ENCODE measurements at regions not wholly inside any gene's neighbourhood (a gene's known extent, or its start where the extent isn't known, plus 50 kb on each side); places are given as distances from the start of the nearest gene placed in this dataset.

DNA sequence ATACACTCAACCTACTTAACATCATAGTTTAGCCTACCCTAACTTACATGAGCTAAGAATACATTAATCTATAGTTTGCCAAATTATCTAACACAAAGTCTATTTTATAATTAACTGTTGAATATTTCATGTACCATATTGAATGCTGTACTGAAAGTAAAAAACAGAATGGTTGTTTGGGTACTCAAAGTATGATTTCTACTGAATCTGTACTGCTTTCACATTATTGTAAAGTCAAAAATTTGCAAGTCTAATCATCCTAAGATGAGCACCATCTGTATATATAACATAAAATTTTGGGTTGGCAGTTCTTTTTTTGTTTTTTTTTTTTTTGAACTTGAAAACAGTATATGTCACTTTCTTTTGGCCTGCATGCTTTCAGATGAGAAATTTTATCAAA lies 1212.6 kb downstream of the SLITRK5 start:
- DNase-seq (ENCODE audit: low read depth), result no peak

DNA sequence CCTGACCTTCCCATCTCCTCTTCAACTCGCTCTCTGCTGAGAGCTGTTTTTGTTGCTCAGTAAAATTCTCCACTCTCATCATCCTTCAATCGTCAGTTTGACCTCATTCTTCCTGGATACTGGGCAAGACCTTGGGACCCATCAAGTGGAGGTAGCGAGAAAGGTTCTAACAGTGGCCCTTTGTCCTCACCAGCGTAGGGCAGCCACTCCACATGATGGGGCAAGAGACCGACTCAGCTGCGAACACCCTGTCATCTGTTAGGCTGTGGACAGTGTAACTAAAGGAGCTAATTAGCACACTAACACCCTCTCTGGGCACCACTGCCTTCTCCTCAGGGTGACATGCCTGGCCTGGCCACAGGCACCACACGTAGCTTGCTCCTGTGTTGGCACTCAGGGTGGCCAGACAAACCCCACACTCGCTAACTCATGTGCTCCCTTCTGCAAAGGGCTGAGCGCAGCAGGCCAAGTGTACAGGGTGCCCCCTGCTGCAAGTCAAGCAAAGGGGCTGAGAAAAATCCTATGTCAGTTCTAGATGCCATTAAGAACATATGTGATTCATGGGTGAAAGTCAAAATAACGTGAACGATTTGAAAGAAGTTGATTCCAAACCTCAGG lies 1216.0 kb downstream of the SLITRK5 start:
- DNase-seq (ENCODE audit: low read depth), result no peak

DNA sequence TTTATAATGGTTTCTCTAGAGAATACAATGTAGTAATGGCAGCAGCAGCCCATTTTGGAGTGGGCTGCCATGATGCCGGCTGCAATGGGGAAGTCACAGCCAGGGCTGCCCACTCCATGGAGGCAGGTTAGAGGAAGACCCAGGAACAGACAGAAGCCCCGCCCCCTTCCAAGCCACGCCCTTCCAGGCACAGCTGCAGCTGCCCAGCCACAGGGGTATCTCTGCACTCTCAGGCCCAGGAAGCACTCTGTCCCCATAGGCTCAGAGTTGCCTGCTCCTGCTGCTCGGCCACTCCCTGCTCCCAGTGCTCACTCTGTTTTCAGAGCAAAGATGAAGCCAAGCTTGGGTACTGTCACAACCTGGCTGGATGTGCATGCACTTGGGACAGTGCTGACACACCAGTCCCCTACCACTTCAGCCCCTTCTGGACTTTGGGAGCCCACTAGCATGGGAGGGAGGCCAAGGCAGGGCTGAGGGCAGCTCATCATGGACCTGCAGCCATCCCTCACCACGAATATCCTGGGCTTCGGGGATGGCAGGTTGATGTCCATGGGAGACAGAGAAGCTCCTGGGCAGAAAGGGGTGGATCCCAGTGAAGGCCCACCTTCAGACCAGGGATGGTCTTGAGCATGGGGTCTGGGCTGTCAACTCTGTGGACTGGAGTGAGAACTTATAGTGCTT lies 1224.2 kb downstream of the SLITRK5 start:
- no peak for DNase-seq (ENCODE audit: low read depth)

DNA sequence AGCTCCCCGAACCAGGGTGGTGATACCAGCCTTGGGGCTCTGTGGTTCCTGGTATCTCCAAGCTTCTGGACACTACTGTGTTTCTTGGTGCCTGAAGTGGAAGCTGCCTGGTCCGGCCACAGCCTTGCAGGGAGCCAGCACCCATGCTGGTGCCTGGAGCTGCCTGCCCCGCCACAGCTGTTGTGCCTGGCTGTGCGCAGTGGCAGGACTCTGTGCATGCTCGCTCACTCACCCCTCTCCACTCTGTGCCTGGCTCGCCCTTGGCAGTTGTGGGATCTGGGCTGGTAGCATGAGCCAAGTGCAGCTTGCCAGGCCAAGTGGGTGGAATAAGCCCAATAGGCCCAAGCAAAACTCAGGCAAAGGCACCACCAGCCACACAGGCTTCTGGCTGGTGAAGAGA lies 1225.3 kb downstream of the SLITRK5 start:
- DNase-seq (ENCODE audit: low read depth), result no peak

DNA sequence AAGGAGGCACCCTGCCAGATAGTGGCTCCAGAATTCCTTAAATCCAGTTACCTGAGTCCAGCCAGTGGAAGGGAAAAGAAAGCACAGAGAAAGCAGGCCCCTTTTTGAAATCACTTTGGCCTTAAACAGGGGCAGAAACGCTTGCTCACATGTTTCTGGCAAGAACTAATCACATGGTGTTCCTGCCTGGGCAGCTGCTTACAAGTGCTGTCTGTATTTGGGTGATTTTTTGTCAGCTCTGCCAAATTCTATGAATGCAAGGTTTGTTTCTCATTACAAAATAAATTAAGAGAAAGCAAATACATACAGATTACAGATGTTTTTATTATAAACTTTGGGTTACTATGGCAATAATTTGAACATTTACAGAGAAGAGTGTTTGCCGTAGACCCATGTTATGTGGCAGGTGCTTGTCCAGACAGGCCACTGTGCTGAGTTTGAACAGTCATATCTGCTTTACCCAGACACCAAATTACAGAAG lies 1237.8 kb downstream of the SLITRK5 start:
- no peak for DNase-seq (ENCODE audit: low read depth)

DNA sequence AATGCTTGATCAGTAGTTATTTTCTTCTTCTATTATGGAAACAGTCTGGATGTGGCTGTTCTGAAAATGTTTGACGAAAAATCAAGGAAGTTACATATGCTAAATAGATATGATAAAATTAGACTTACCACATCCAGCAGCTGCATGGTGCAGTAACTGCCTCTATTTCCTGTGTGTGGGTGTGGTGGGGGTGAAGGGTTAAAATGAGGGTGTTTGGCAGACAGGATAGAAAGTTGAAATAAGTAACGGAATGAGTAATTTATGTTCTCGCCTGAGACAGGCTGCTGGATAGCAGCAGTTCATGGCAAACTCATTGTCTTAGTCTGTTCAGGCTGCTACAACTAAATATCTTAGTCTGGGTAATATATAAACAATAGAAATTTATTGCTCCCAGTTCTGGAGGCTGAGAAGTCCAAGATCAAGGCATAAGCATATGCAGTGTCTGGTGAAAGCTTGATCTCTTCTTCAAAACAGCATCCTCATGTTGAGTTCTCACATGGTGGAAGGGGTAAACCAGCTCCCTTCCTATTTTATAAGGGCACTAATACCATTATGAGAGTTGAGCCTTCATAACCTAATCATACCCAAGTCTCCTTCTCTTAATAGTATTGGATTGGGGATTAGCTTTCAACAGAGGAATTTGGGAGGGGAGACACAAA lies 1248.9 kb downstream of the SLITRK5 start:
- DNase-seq (ENCODE audit: low read depth), result no peak

DNA sequence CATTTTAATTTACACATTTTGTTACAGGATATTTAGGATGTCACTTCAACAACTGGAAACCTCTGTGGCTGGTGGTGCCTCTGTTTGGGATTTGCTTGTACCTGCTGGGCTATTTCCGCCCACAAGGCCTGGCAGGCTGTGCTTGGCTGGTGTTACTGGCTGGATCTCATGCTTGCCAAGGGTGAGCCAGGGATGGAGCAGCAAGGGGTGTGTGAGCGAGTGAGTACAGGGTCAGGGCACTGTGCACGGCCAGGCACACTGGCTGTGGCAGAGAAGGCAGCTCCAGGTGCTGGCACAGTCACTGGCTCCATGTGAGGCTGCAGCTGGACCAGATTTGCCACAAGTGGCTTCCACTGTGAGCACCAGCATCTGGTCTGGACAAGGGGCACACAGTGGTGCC lies 1254.8 kb downstream of the SLITRK5 start:
- DNase-seq (ENCODE audit: low read depth), result no peak

DNA sequence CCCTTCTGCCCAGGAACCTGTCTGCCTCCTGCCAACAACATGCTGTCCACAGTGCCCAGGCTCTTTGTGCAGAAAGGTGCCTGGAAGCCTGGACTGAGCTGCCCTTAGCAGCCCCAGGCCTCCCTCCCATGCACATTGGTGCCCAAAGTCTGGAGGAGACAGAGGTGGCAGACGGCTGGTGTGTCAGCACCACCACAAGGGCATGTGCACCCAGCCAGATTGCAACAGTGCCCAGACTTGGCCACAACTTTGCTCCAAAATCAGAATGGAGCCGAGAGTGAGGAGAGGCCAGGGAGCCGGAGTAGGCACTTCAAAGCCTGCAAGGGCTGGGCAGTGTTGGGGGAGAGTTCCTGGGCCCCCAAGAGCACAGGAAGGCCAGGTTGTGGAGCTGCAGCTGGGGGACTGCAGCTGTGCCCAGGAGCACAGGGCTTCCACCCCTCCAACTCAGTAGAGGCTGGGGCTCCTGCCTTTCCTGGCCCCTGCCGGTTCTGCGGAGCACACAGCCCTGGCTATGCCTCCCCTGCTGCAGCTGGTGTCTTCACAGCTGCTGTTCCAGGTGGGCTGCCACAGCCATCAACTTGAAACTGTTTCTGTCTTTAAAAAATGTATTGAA lies 1255.8 kb downstream of the SLITRK5 start:
- DNase-seq (ENCODE audit: low read depth), result no peak

DNA sequence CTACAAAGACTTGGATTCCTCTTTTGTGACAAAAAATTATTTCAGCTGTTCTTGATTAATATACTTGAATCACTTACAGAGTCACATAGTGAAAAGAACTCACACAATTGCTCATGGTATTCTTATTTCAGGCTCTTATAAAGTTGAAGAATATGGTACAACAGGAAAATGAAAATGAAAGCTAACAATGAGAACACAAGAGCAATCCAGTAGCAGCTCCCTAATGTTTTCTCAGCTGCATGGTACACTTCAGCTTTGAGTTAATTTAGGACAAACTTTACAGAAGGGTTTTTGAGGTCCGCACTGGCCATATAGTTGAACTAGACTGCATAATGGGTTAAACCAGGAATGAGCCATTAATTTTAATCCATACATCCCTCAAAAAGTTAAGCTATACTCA lies 1261.8 kb downstream of the SLITRK5 start:
- no peak for DNase-seq (ENCODE audit: low read depth)

DNA sequence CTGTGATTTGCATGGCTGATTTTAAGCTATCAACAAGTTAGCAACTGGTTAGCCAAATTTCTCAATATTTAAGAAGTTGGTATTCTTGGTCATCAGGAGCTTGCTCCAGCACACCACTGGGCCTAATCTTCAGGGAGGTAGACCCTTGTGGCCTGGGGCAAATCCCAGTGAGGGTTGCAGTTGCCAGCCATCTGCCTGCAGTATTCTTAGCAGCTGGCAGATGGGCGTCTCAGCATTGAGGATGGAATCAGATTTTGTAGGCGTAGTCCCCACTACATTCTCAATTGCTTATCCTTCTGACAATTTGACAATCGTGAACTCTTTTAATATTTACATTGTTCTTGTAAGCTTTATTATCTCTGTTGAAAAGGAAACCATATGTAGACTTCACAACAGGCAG lies 1266.2 kb downstream of the SLITRK5 start:
- no peak for DNase-seq (ENCODE audit: low read depth)

DNA sequence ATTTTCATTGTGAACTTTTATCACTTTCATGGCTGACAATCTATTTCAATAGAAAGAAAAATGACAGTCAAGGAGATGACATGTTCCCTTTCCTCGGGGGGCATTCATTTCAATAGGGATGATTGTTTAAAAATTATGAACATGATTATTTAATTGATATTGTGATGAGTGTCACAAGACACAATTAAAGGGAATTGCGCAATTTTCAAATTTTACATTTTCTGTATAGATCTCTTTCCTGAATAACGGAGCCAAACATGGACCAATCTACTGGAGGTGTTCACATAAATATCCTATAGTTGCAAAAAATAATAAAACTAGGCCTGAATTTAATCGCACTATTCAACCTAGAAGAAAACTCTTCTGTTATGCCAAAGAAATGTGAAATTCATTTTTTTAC lies 1274.6 kb downstream of the SLITRK5 start:
- DNase-seq (ENCODE audit: low read depth), result no peak

DNA sequence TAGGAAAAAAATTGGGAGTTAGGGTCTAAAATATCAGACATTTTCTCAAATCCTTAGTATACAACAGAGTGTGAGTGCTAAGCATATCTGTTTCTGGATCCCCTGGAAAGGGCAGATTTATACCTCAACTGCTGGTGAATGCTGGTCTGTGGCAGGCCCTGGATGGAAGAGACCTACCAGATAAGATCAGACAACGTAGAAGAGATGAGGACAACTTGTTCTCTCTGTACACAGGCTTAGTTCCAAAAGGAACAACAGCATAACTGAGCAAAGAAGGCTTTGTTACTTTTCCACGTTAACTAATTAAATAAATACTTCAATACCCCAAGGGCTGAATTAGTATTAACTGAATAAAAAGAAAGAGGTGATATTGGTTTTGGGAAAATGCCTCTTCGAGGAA lies 1277.3 kb downstream of the SLITRK5 start:
- DNase-seq (ENCODE audit: low read depth), result no peak

DNA sequence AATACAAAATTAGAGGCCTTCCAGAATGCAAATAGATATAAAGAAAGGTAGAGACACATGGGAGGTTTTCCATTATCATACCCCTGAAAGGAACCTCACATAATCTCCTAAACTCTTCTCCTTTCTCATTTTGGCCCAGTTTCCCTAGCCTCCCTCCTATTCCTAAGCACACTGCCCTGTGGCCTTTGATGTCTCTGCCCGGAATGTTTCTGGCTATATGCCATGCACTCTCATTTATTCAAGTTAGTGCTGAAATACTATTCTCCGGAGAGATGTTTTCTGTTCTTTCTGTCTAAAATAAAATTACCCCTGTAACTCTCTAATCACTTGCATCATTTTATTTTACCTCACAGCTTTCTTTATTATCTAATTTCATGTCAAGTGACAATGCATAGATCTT lies 1287.7 kb downstream of the SLITRK5 start:
- DNase-seq (ENCODE audit: low read depth), result no peak

DNA sequence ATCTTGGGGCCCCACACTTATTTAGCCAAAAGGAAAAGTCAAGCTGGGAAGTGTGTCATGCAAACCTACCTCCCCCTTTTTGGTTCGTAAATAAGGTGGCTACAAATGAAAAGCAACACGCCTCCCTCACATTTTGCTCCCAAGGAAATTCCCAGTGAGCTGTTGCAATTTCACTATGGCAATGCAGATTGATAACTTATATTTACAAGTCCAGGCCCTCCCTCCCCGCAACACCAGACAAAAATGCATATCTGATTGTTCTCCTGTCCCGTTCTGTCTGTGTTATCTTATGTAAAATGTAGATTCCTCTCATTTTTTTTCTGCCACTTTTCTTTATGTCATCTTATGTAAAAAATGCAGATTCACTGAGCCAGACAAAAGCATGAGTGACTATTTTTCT lies 1305.3 kb downstream of the SLITRK5 start:
- no peak for DNase-seq (ENCODE audit: low read depth)

DNA sequence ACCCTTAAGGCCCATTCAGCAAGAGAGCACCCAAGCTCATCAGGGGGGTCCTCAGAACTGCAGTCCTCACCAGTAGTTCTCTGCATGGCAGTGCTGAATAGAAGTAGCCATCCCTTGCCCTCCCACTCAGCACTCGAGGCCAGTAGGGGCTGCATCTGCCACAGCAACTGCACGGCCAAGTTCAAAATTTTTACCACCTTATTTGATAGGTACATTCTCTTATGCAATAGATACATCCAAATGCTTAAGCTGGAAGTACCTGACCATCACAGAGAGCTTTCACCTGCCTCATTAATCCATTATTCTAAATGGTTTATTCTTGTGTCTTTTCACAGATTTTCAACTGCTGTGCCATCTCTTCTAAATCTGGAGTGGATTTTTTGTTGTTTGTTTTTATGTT lies 1307.4 kb downstream of the SLITRK5 start:
- no peak for DNase-seq (ENCODE audit: low read depth)

DNA sequence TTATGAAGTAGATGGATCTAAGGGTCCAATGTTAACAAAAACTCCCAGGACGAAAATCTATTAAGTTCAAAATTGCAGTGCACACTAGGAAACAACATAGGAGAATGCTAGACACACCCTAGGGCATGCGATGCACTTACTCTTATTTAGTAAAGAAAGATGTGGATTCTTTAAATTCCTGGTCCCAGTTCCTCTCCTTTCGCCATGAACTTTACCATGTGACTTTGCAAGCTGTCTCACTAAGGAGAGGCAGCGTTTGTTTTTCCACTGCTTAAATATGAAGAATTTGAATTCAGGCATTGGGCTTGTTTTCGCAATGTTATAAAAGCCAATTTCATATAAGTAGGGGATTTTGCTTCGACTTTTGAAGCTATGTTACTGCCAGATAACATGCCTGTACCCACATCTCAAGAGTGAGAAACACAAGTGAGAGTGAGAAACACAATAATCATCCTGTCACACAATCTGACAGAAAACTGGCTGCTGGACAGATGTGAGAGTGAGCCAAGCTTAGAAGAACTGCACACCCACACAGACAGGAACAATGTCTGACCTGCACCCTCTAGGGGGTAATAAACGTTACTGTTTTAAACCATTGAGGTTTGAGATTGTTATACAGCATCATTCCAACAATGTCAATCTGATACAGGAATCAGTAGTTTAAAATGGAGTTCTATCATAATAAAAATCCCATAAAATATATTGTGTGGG lies 1308.4 kb downstream of the SLITRK5 start:
- DNase-seq (ENCODE audit: low read depth), result no peak

DNA sequence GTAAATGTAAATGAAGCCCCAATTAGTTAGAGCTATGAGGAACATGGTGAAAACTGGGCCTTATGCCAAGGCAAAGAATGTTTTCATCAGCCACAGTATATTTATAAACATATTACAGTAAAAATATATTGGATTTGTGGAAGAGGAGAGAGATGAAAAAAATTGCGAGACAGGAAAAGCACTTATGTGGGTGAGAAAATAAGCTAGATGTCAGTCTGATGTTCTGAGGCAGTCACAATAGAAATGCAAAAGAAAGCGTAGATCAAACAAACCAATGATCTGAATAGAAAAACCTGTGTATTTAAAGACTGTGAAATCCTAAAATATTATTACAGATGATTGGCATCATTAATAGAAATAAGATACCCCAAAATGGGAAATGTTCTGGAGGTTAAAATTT lies 1332.5 kb downstream of the SLITRK5 start:
- no peak for DNase-seq (ENCODE audit: low read depth)

DNA sequence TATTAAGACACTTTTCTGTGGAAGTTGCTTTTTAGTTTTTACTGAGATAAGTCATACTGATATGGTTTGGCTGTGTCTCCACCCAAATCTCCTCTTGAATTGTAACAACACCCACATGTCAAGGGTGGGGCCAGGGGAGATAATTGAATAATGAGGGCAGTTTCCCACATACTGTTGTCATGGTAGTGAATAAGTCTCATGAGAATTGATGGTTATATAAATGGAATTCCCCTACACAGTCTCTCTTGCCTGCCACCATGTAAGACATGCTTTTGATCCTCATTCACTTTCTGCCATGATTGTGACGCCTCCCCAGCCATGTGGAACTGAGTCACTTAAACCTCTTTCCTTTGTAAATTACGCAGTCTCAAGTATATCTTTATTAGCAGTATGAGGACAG lies 1340.4 kb downstream of the SLITRK5 start:
- DNase-seq (ENCODE audit: low read depth), result no peak

DNA sequence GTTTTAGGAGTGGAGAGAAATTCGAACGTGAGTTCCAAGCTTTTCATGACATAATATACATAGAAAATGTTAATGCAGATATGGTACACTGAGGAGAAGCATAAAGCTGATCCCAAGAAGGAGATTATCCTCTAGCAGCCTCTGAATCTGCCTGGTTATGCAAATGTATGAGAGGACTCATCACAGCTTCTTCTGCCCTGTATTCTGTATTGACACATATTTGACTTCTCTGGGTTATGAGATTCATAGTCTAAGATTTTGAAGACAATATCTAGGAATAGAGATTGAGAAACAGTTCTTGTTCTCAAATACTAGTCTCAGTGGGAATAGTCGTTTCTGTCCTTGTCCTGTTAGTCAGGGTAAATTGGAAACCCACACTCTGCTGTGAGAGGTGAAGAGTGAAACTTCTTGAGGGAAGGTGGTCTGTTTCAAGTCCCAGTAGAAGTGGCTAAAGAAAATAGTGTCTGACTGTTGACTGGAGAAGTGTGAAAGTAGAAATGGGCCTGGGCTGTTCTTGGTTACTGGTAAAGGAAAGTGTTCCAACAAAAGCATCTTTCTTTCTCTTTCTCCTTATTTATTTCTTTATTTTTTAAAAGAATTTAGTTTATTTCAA lies 1356.6 kb downstream of the SLITRK5 start:
- DNase-seq (ENCODE audit: low read depth), result no peak

DNA sequence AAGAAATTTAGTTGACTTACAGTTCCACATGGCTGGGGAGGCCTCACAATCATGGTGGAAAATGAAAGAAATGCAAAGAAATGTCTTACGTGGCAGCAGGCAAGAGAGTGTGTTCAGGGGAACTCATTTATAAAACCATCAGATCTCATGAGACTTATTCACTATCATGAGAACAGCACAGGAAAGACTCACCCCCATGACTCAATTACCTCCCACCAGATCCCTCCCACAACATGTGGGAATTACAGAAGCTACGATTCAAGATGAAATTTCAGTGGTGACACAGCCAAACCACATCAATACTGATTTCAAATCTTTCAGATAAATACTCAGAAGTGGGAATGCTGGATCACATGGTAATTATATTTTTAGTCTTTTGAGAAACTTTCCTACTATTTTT lies 1357.9 kb downstream of the SLITRK5 start:
- no peak for DNase-seq (ENCODE audit: low read depth)

DNA sequence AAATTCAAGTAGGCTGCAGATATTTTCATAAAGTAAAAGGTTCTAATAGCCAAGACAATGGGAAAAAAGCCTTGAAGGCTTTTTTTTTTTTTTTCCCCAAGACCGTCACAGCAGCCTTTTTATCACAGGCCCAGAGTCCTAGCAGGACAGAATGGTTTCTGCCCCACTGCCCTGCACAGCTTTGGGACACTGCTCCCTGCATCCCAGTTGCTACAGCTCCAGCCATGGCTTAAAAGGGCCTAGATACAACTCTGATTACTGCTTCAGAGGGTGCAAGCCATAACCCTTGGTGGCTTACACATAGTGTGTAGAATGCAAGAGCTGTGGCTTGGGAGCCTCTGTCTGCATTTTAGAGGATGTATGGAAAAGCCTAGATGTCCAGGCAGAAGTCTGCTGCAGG lies 1362.8 kb downstream of the SLITRK5 start:
- DNase-seq (ENCODE audit: low read depth), result no peak

DNA sequence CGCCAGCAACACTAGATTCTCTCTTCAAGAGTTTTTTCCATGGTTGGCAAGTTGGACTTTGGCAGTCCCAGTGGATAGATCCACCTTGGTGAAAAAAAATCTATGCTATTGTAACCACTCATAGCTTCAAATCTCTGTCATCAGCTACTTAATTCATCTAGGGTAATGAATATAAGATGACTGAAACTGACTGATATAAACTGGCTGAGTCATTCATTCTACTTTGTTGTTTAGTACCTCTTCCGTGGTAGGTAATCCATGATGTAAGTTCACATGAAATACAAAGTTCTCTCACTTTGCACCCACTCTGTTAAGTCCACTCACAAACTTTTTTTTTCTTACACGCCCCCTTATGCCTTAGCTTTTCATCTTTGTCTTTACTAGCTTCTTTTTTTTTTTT lies 1381.5 kb downstream of the SLITRK5 start:
- DNase-seq (ENCODE audit: low read depth), result no peak

Measured in GM04503 (cell line).